ENCODE measurements at regions not wholly inside any gene's neighbourhood (a gene's known extent, or its start where the extent isn't known, plus 50 kb on each side); places are given as distances from the start of the nearest gene placed in this dataset.

GRCh38 chr6:967701-968100, 274.8 kb upstream of the EXOC2 start:
- TF ChIP-seq, protein P1, sequence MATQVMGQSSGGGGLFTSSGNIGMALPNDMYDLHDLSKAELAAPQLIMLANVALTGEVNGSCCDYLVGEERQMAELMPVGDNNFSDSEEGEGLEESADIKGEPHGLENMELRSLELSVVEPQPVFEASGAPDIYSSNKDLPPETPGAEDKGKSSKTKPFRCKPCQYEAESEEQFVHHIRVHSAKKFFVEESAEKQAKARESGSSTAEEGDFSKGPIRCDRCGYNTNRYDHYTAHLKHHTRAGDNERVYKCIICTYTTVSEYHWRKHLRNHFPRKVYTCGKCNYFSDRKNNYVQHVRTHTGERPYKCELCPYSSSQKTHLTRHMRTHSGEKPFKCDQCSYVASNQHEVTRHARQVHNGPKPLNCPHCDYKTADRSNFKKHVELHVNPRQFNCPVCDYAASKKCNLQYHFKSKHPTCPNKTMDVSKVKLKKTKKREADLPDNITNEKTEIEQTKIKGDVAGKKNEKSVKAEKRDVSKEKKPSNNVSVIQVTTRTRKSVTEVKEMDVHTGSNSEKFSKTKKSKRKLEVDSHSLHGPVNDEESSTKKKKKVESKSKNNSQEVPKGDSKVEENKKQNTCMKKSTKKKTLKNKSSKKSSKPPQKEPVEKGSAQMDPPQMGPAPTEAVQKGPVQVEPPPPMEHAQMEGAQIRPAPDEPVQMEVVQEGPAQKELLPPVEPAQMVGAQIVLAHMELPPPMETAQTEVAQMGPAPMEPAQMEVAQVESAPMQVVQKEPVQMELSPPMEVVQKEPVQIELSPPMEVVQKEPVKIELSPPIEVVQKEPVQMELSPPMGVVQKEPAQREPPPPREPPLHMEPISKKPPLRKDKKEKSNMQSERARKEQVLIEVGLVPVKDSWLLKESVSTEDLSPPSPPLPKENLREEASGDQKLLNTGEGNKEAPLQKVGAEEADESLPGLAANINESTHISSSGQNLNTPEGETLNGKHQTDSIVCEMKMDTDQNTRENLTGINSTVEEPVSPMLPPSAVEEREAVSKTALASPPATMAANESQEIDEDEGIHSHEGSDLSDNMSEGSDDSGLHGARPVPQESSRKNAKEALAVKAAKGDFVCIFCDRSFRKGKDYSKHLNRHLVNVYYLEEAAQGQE (IDR thresholded peaks at IDR 0.05; ENCODE audit: insufficient read depth in 1 of 2, low read depth in 2 of 2, low read length in 2 of 2) = no peak
- TF ChIP-seq SIN3A (IDR thresholded peaks at IDR 0.05; ENCODE audit: borderline replicate concordance, insufficient read depth, low read length) = no peak
- TF ChIP-seq POLR2AphosphoS5 (IDR thresholded peaks at IDR 0.05; ENCODE audit: low read depth, low read length) = no peak
- no peak for TF ChIP-seq TAF1 (IDR thresholded peaks at IDR 0.05; ENCODE audit: borderline replicate concordance, insufficient read depth, low read length)
- TF ChIP-seq FOXP2 (optimal IDR thresholded peaks at IDR 0.05; ENCODE audit: borderline replicate concordance, extremely low read depth, extremely low read length, insufficient read depth) = no peak
